ENCODE measurements at regions not wholly inside any gene's neighbourhood (a gene's known extent, or its start where the extent isn't known, plus 50 kb on each side); places are given as distances from the start of the nearest gene placed in this dataset.

DNA sequence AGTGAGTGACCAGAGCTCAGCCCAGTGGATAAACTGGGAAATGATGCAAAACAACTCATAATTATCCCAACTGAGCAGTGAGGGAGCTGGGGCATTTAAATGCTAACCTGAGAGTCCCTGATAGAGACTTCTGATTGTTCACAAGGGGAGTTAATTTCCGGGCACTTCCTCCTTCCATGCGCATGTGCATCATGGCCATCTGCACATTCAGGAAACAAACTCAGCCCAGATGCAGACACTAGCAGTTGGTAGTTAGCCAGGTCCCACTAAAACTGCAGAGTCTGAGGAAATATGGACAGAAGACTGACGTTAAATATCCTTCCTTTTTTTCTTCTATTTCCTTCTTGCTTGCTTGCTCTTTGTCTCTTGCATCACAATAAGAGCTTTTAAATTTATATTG is 852.1 kb upstream of the LRRC4C start:
- H3K4me3 ChIP-seq (ENCODE audit: low read depth in 2 of 2, low read length in 2 of 2) = no peak overlapping the region
- DNase-seq (ENCODE audit: low read depth, low spot score) (no peak), ATAC-seq (no peak)
- no peaks in the 10 kb centered on the region for H3K36me3 ChIP-seq (ENCODE audit: control insufficient read depth, insufficient read depth, low read length)
- no peaks in the 10 kb centered on the region for H3K9me3 ChIP-seq (ENCODE audit: control insufficient read depth, insufficient read depth, low read depth, low read length)
- no peaks in the 10 kb centered on the region for H3K27me3 ChIP-seq (ENCODE audit: control insufficient read depth, insufficient read depth, low read length)
- intact Hi-C loops (cut with micrococcal nuclease; ENCODE audit: unreplicated experiment) (no loop called here), in situ Hi-C loops (cut with HindIII; ENCODE audit: low pct_unique_long_range_greater_than_20kb, low sequenced_read_pairs) (no loop called here)
- BruUV-seq (replicated peaks) = no TSS peak
- ChIA-PET POLR2A (no interaction called here), CTCF (no interaction called here)
- no peak for TF ChIP-seq SIN3A (IDR thresholded peaks at IDR 0.05; ENCODE audit: borderline replicate concordance, insufficient read depth, low read depth, low read length)
- TF ChIP-seq, protein P1, sequence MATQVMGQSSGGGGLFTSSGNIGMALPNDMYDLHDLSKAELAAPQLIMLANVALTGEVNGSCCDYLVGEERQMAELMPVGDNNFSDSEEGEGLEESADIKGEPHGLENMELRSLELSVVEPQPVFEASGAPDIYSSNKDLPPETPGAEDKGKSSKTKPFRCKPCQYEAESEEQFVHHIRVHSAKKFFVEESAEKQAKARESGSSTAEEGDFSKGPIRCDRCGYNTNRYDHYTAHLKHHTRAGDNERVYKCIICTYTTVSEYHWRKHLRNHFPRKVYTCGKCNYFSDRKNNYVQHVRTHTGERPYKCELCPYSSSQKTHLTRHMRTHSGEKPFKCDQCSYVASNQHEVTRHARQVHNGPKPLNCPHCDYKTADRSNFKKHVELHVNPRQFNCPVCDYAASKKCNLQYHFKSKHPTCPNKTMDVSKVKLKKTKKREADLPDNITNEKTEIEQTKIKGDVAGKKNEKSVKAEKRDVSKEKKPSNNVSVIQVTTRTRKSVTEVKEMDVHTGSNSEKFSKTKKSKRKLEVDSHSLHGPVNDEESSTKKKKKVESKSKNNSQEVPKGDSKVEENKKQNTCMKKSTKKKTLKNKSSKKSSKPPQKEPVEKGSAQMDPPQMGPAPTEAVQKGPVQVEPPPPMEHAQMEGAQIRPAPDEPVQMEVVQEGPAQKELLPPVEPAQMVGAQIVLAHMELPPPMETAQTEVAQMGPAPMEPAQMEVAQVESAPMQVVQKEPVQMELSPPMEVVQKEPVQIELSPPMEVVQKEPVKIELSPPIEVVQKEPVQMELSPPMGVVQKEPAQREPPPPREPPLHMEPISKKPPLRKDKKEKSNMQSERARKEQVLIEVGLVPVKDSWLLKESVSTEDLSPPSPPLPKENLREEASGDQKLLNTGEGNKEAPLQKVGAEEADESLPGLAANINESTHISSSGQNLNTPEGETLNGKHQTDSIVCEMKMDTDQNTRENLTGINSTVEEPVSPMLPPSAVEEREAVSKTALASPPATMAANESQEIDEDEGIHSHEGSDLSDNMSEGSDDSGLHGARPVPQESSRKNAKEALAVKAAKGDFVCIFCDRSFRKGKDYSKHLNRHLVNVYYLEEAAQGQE (IDR thresholded peaks at IDR 0.05; ENCODE audit: insufficient read depth in 1 of 2, low read depth in 2 of 2, low read length in 1 of 2) = no peak
- H3K27ac ChIP-seq (ENCODE audit: low read length) = no peak overlapping the region
- H3K4me1 ChIP-seq (ENCODE audit: control insufficient read depth, insufficient read depth, low read length) = no peaks in the 10 kb centered on the region

DNA sequence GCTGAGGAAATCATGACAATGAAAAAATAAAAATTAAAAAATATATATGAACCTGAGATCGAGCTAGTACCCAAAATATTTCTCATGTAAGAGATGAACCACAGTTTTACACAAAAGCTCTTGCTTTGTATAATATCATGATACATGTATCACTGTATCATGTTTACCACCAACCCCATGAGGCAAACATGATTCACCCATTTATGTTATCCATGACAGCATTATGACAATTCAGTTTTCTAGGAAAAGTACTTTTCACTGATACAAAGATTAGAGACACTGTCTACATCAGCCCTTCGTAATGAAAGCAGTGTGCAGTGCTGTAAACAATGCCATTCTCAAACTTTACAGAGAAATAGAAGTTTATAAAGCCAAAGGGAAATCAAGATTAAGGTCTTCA is 852.5 kb upstream of the LRRC4C start:
- no peak for DNase-seq (ENCODE audit: low read depth, low spot score)
- H3K4me1 ChIP-seq (ENCODE audit: control insufficient read depth, insufficient read depth, low read length) = no peaks in the 10 kb centered on the region
- BruUV-seq (replicated peaks) = no TSS peak
- POLR2A ChIA-PET = no interaction called here
- in situ Hi-C loops (cut with HindIII; ENCODE audit: low pct_unique_long_range_greater_than_20kb, low sequenced_read_pairs) = no loop called here
- no peaks in the 10 kb centered on the region for H3K9me3 ChIP-seq (ENCODE audit: control insufficient read depth, insufficient read depth, low read depth, low read length)
- no peak for ATAC-seq
- no peaks in the 10 kb centered on the region for H3K36me3 ChIP-seq (ENCODE audit: control insufficient read depth, insufficient read depth, low read length)
- CTCF ChIA-PET = no interaction called here
- H3K27ac ChIP-seq (ENCODE audit: low read length) = no peak overlapping the region
- intact Hi-C loops (cut with micrococcal nuclease; ENCODE audit: unreplicated experiment) = no loop called here
- no peak overlapping the region for H3K4me3 ChIP-seq (ENCODE audit: low read depth in 2 of 2, low read length in 2 of 2)
- H3K27me3 ChIP-seq (ENCODE audit: control insufficient read depth, insufficient read depth, low read length) = no peaks in the 10 kb centered on the region
- TF ChIP-seq POLR2AphosphoS5 (IDR thresholded peaks at IDR 0.05; ENCODE audit: low read depth, low read length) (no peak), SIN3A (IDR thresholded peaks at IDR 0.05; ENCODE audit: borderline replicate concordance, insufficient read depth, low read depth, low read length) (no peak), TCF7L2 (IDR thresholded peaks at IDR 0.05; ENCODE audit: low read depth, low read length) (no peak)
- TF ChIP-seq, protein P2, sequence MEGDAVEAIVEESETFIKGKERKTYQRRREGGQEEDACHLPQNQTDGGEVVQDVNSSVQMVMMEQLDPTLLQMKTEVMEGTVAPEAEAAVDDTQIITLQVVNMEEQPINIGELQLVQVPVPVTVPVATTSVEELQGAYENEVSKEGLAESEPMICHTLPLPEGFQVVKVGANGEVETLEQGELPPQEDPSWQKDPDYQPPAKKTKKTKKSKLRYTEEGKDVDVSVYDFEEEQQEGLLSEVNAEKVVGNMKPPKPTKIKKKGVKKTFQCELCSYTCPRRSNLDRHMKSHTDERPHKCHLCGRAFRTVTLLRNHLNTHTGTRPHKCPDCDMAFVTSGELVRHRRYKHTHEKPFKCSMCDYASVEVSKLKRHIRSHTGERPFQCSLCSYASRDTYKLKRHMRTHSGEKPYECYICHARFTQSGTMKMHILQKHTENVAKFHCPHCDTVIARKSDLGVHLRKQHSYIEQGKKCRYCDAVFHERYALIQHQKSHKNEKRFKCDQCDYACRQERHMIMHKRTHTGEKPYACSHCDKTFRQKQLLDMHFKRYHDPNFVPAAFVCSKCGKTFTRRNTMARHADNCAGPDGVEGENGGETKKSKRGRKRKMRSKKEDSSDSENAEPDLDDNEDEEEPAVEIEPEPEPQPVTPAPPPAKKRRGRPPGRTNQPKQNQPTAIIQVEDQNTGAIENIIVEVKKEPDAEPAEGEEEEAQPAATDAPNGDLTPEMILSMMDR (IDR thresholded peaks at IDR 0.05) = no peak
- TF ChIP-seq, protein P1 (IDR thresholded peaks at IDR 0.05; ENCODE audit: insufficient read depth in 1 of 2, low read depth in 2 of 2, low read length in 1 of 2) = no peak

All from Panc1 (cell line).